IMR-90 (cell line): ENCODE measurements at regions not wholly inside any gene's neighbourhood (a gene's known extent, or its start where the extent isn't known, plus 50 kb on each side); places are given as distances from the start of the nearest gene placed in this dataset.

Experiments used
- ATAC-seq: fragments of 200-7000 bp; cut with Tn5 transposase; 2 replicates; pipeline ENCODE4 v1.9.1; 2020; ENCODE audit warnings: low read depth, mild to moderate bottlenecking, moderate library complexity
- BruUV-seq: library from RNA; stranded (reverse); fragments of 400-500 nt; replicated peaks from 2 replicates; lab custom pipeline; 2021; lab: Mats Ljungman, UMichigan
- CTCF ChIA-PET: fragments of 300-600 bp; formaldehyde crosslinking; extraction: SDS; loops from one replicate; lab custom pipeline; 2021; ENCODE audit warnings: antibody characterized with exemption; lab: Yijun Ruan, JAX
- POLR2A ChIA-PET: fragments of 300-600 bp; sonication (Branson Sonifier 250); formaldehyde crosslinking; loops from one replicate; lab custom pipeline; 2022; ENCODE audit warnings: antibody characterized with exemption; ENCODE audit not compliant: unreplicated experiment; lab: Charles Lee
- DNase-seq: peaks from one replicate; pipeline ENCODE4 v3.0.0; 2013
- H2AFZ ChIP-seq: replicated peaks from 2 replicates; pipeline ENCODE3; 2013; ENCODE audit warnings: low read length, mild to moderate bottlenecking; ENCODE audit not compliant: poor library complexity
- H2AK5ac ChIP-seq: 2 replicates; pipeline ENCODE4 v1.6.1; 2013; ENCODE audit warnings: low read depth, low read length, inconsistent platforms
- H2AK9ac ChIP-seq: replicated peaks from 2 replicates; pipeline ENCODE3; 2013; ENCODE audit warnings: mild to moderate bottlenecking, low read depth, low read length, moderate library complexity; ENCODE audit not compliant: poor library complexity
- H2BK120ac ChIP-seq: 2 replicates; pipeline ENCODE4 v1.6.1; 2013; ENCODE audit warnings: low read depth, low read length, inconsistent platforms
- H2BK15ac ChIP-seq: 3 replicates; pipeline ENCODE4 v1.6.1; 2013; ENCODE audit warnings: low read depth, low read length, inconsistent platforms
- H2BK20ac ChIP-seq: 2 replicates; pipeline ENCODE4 v1.6.1; 2013; ENCODE audit warnings: low read depth, mild to moderate bottlenecking, inconsistent platforms, low read length, moderate library complexity
- H2BK5ac ChIP-seq: 2 replicates; pipeline ENCODE4 v1.6.1; 2013; ENCODE audit warnings: mild to moderate bottlenecking, low read depth, low read length, inconsistent platforms; ENCODE audit not compliant: poor library complexity, severe bottlenecking
- H3K14ac ChIP-seq: replicated peaks from 2 replicates; pipeline ENCODE4 v1.6.1; 2013; ENCODE audit warnings: low read depth, low read length, inconsistent platforms
- H3K18ac ChIP-seq: 2 replicates; pipeline ENCODE4 v1.6.1; 2013; ENCODE audit warnings: low read depth, low read length, control low read depth
- H3K23ac ChIP-seq: 2 replicates; pipeline ENCODE4 v1.6.1; 2013; ENCODE audit warnings: low read depth, low read length, inconsistent platforms
- H3K27ac ChIP-seq: 2 replicates; pipeline ENCODE4 v1.5.1; 2013; ENCODE audit warnings: mild to moderate bottlenecking, control low read depth, low read length; ENCODE audit not compliant: insufficient read depth
- H3K27me3 ChIP-seq: 2 replicates; pipeline ENCODE4 v1.6.1; 2013; ENCODE audit warnings: low read length; ENCODE audit not compliant: control insufficient read depth, insufficient read depth
- H3K36me3 ChIP-seq: 2 replicates; pipeline ENCODE4 v1.6.1; 2013; ENCODE audit warnings: low read length, mixed read lengths; ENCODE audit not compliant: control insufficient read depth, insufficient read depth
- H3K4ac ChIP-seq: 2 replicates; pipeline ENCODE4 v1.6.1; 2013; ENCODE audit warnings: low read depth, low read length, inconsistent platforms
- H3K4me1 ChIP-seq: 2 replicates; pipeline ENCODE4 v1.6.1; 2013; ENCODE audit warnings: low read length, mixed read lengths; ENCODE audit not compliant: control insufficient read depth, insufficient read depth
- H3K4me2 ChIP-seq: 2 replicates; pipeline ENCODE4 v1.6.1; 2013; ENCODE audit warnings: low read depth, mild to moderate bottlenecking, control low read depth, low read length, moderate library complexity
- H3K4me3 ChIP-seq: 2 replicates; pipeline ENCODE4 v1.5.1; 2013; ENCODE audit warnings: low read depth, mild to moderate bottlenecking, control low read depth, low read length, moderate library complexity; ENCODE audit not compliant: insufficient read depth
- H3K56ac ChIP-seq: 2 replicates; pipeline ENCODE4 v1.6.1; 2013; ENCODE audit warnings: low read length, inconsistent platforms; ENCODE audit not compliant: insufficient read depth; ENCODE audit errors: extremely low read depth
- H3K79me1 ChIP-seq, 2 experiments: 2 replicates each; pipeline ENCODE4 v1.6.1; 2013; ENCODE audit warnings: low read length in 2 of 2, inconsistent platforms in 1 of 2, low read depth in 1 of 2
- H3K9ac ChIP-seq: 2 replicates; pipeline ENCODE4 v1.6.1; 2013; ENCODE audit warnings: low read depth, low read length, control low read depth
- H3K9me1 ChIP-seq: 2 replicates; pipeline ENCODE4 v1.6.1; 2013; ENCODE audit warnings: low read length, inconsistent platforms; ENCODE audit not compliant: insufficient read depth
- H3K9me3 ChIP-seq: 2 replicates; pipeline ENCODE4 v1.6.1; 2013; ENCODE audit warnings: low read length; ENCODE audit not compliant: control insufficient read depth, insufficient read depth
- H4K20me1 ChIP-seq: 2 replicates; pipeline ENCODE4 v1.6.1; 2013; ENCODE audit warnings: low read length, inconsistent platforms; ENCODE audit not compliant: insufficient read depth
- H4K5ac ChIP-seq: 2 replicates; pipeline ENCODE4 v1.6.1; 2013; ENCODE audit warnings: mild to moderate bottlenecking, low read depth, low read length, control low read depth
- H4K8ac ChIP-seq, 2 experiments: 2 replicates each; pipeline ENCODE4 v1.6.1; 2013; ENCODE audit warnings: low read depth in 2 of 2, low read length in 2 of 2, control low read depth in 1 of 2, inconsistent platforms in 1 of 2
- H4K91ac ChIP-seq: 2 replicates; pipeline ENCODE4 v1.6.1; 2013; ENCODE audit warnings: low read depth, low read length, inconsistent platforms; ENCODE audit not compliant: insufficient read depth
- CEBPB ChIP-seq: IDR thresholded peaks from 2 replicates; pipeline ENCODE4 v1.6.1; 2012; ENCODE audit warnings: low read depth, low read length, improper control_type of control experiment
- CTCF ChIP-seq: conservative IDR thresholded peaks from 2 replicates; pipeline ENCODE4 v1.5.1; 2012; ENCODE audit warnings: mild to moderate bottlenecking, low read depth, low read length, improper control_type of control experiment
- FOS ChIP-seq: fragments of 150-350 bp; IDR thresholded peaks from 2 replicates; pipeline ENCODE4 v1.6.1; 2016; ENCODE audit warnings: low read depth, low read length
- RAD21 ChIP-seq: IDR thresholded peaks from 2 replicates; pipeline ENCODE4 v1.6.1; 2012; ENCODE audit warnings: low read length, improper control_type of control experiment
- RCOR1 ChIP-seq: IDR thresholded peaks from 2 replicates; pipeline ENCODE4 v1.6.1; 2012; ENCODE audit warnings: mild to moderate bottlenecking, low read length, improper control_type of control experiment; ENCODE audit not compliant: insufficient replicate concordance
- RFX5 ChIP-seq: IDR thresholded peaks from 2 replicates; pipeline ENCODE4 v1.8.0; 2012; ENCODE audit warnings: low read depth, mild to moderate bottlenecking, low read length, moderate library complexity
- SMC3 ChIP-seq: fragments of 150-350 bp; IDR thresholded peaks from 2 replicates; pipeline ENCODE4 v1.6.1; 2016; ENCODE audit warnings: low read depth, mild to moderate bottlenecking, antibody characterized with exemption, low read length, moderate library complexity
- dilution Hi-C: fragments of 300-500 bp; cut with HindIII; formaldehyde crosslinking; loops from one replicate; pipeline ENCODE4 v1.14.3; 2018; ENCODE audit warnings: low sequenced_read_pairs; ENCODE audit not compliant: unreplicated experiment
- in situ Hi-C: fragments of 300-500 bp; cut with MboI; formaldehyde crosslinking; loops from 3 replicates; pipeline ENCODE4 v1.14.3; 2019; ENCODE audit warnings: low sequenced_read_pairs, inconsistent platforms, mixed read lengths
- intact Hi-C: fragments of 100-400 bp; cut with micrococcal nuclease; formaldehyde crosslinking; loops from 2 replicates; pipeline ENCODE4 v1.10.0; 2022
- TF ChIP-seq, protein P1 (sequence below): fragments of 150-350 bp; IDR thresholded peaks from 2 replicates; pipeline ENCODE4 v1.6.1; 2017; ENCODE audit warnings: mild to moderate bottlenecking, antibody characterized with exemption, low read length, low read depth

- no peaks in the 10 kb centered on the region for H4K20me1 ChIP-seq
- no peak overlapping the region for H3K23ac ChIP-seq
- no peak overlapping the region for H3K56ac ChIP-seq
- no peak overlapping the region for H2BK20ac ChIP-seq
- H3K18ac ChIP-seq, result no peak overlapping the region
- in situ Hi-C loops, result no loop called here
- H3K4me3 ChIP-seq, result no peak overlapping the region
- DNase-seq, result peak; percentile 2
- H3K27me3 ChIP-seq, result no peaks in the 10 kb centered on the region; the same call in 1 of the 2 replicates
- H3K14ac ChIP-seq, result no peak overlapping the region
- H3K9ac ChIP-seq, result no peak overlapping the region
- no peak overlapping the region for H3K4me2 ChIP-seq
- H4K91ac ChIP-seq, result no peak overlapping the region
- ChIA-PET CTCF (no interaction called here), POLR2A (no interaction called here)
- H3K9me1 ChIP-seq, result no peaks in the 10 kb centered on the region
- H3K36me3 ChIP-seq, result no peaks in the 10 kb centered on the region
- no peak overlapping the region for H2AK9ac ChIP-seq
- no peak overlapping the region for H3K27ac ChIP-seq
- TF ChIP-seq CTCF, result peak; percentile 30
- TF ChIP-seq FOS, result no peak
- TF ChIP-seq, protein P1, sequence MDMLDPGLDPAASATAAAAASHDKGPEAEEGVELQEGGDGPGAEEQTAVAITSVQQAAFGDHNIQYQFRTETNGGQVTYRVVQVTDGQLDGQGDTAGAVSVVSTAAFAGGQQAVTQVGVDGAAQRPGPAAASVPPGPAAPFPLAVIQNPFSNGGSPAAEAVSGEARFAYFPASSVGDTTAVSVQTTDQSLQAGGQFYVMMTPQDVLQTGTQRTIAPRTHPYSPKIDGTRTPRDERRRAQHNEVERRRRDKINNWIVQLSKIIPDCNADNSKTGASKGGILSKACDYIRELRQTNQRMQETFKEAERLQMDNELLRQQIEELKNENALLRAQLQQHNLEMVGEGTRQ, result no peak
- peak; percentile 24; the same call in 1 of the 2 replicates for TF ChIP-seq SMC3
- TF ChIP-seq RAD21, result peak; percentile 35
- TF ChIP-seq RFX5, result no peak
- TF ChIP-seq CEBPB, result peak; percentile 22; the same call in 1 of the 2 replicates
- no peak for TF ChIP-seq RCOR1
- H2AK5ac ChIP-seq, result no peak overlapping the region
- H3K79me1 ChIP-seq, result no peaks in the 10 kb centered on the region
- no peak overlapping the region for H2BK5ac ChIP-seq
- no peak overlapping the region for H2BK15ac ChIP-seq
- BruUV-seq, result no TSS peak
- intact Hi-C loops, result loop anchor here (1.0 kb wide), 1 partner anchor 457 kb away; no protein-coding TSS in a partner anchor
- no peaks in the 10 kb centered on the region for H3K4me1 ChIP-seq
- dilution Hi-C loops, result no loop called here
- H2AFZ ChIP-seq, result no peak overlapping the region
- no peak overlapping the region for H3K4ac ChIP-seq
- no peak overlapping the region for H2BK120ac ChIP-seq
- H4K5ac ChIP-seq, result no peak overlapping the region
- H3K9me3 ChIP-seq, result no peaks in the 10 kb centered on the region
- ATAC-seq, result no peak
- no peak overlapping the region for H4K8ac ChIP-seq
These were observed 348.4 kb upstream of the SLC30A5 start for GRCh38 chr5:68745448-68745847.
